Ectodermal cell (in vitro differentiated cells): ENCODE measurements at regions not wholly inside any gene's neighbourhood (a gene's known extent, or its start where the extent isn't known, plus 50 kb on each side); places are given as distances from the start of the nearest gene placed in this dataset.
A peak's percentile ranks its signal among the peaks of the same experiment; 100 is the strongest.
"Not testable (repeated sequence)": the region's sequence is repeated elsewhere in the genome, so short reads cannot be mapped to it uniquely, and the experiment has no call there.

Source experiments
- H3K27ac ChIP-seq: 2 replicates; pipeline ENCODE4 v1.7.0; 2013; ENCODE audit warnings: mild to moderate bottlenecking, low read depth, low read length; ENCODE audit not compliant: insufficient read depth, poor library complexity, severe bottlenecking
- H3K27me3 ChIP-seq: 2 replicates; pipeline ENCODE4 v1.7.0; 2013; ENCODE audit warnings: mild to moderate bottlenecking, low read length; ENCODE audit not compliant: insufficient read depth, control insufficient read depth, poor library complexity, severe bottlenecking
- H3K36me3 ChIP-seq: one replicate; pipeline ENCODE4 v1.7.0; 2013; ENCODE audit warnings: low read length; ENCODE audit not compliant: control insufficient read depth, insufficient read depth
- H3K4me1 ChIP-seq: one replicate; pipeline ENCODE4 v1.7.0; 2013; ENCODE audit warnings: low read length; ENCODE audit not compliant: control insufficient read depth, insufficient read depth
- H3K4me3 ChIP-seq: 2 replicates; pipeline ENCODE4 v1.7.0; 2013; ENCODE audit warnings: low read depth, low read length, control low read depth; ENCODE audit not compliant: insufficient read depth
- H3K9me3 ChIP-seq: 2 replicates; pipeline ENCODE4 v1.7.0; 2013; ENCODE audit warnings: mild to moderate bottlenecking, low read length, moderate library complexity; ENCODE audit not compliant: control insufficient read depth
- WGBS, 2 experiments: methylation state at CpG; one replicate each; pipeline ENCODE4 v1.1.7; 2013; ENCODE audit warnings: missing lambda C conversion rate in 2 of 2; 5-methylcytosine and 5-hydroxymethylcytosine counted together

GRCh38 chr4:9063612-9064011, 106.6 kb upstream of the FAM90A26 start:
- WGBS, 2 experiments: 93 to 100% methylated on average over 1 of the region's 5 CpGs
- not testable (repeated sequence) for H3K4me1 ChIP-seq, H3K4me3 ChIP-seq, H3K27me3 ChIP-seq, H3K36me3 ChIP-seq, H3K27ac ChIP-seq, H3K9me3 ChIP-seq

DNA sequence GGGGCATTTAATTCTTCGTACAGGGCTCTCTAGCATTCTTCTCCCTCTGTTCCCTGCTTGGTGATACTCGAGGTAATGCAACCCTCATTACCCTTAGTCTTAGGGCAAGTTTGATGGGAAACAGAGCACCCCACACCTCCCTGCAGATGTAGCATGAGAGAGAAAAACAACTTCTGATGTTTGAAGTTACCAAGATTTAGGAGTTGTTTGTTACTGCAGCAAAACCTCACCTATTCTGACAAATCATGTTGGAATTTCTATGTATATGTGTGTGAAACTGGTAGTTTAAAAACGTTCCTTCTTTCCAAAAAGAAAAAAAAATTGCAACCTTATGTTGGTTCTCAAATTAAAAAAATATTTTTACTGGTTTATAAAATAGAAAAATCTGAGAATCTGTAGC, 145.3 kb upstream of the FAM90A26 start:
- H3K9me3 ChIP-seq, H3K4me3 ChIP-seq, H3K36me3 ChIP-seq, H3K27me3 ChIP-seq, H3K4me1 ChIP-seq, H3K27ac ChIP-seq: not testable (repeated sequence)
- 60 to 64% methylated on average over 2 of the region's 3 CpGs for WGBS, 2 experiments

DNA sequence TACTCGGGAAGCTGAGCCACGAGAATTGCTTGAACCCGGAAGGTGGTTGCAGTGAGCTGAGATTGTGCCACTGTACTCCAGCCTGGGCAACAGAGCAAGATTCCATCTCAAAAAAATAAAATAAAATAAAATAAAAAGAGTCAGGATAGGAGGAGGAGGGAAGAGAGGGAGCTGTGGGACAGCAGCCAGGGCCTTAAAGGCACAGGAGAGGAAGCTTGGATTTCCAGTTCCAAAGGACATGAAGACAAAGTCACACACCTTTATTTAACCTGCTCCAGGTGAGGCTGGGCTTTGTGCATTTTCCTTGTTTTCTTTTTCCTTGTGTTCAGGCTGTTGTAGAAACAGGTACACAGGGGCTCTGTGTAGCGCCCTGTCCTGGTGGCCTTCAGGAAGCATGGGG, 138.2 kb upstream of the HMX1 start:
- not testable (repeated sequence) for H3K9me3 ChIP-seq, H3K36me3 ChIP-seq, H3K4me3 ChIP-seq, H3K27me3 ChIP-seq, H3K4me1 ChIP-seq, H3K27ac ChIP-seq
- 94 to 96% methylated on average over 4 of the region's 4 CpGs for WGBS, 2 experiments

DNA sequence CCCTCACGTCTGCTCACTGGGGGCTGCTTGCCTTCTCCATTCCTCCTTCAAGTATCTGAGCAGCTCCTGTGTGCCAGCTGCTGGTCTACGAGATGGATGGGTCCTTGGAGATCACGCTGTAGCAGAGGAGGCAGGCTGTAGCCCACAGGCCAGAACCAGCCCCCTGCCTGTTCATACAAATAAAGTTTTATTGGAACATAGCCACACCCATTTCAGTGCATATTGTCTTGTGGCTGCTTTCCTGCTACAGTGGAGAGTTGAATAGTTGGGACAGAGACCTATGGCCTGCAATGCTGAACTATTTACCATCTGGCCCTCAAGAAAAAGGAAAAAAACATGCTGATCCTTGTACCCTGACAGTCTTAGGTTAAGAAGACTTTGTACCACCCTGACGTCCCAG, 136.8 kb upstream of the HMX1 start:
- WGBS, 2 experiments: 94 to 96% methylated on average over 2 of the region's 4 CpGs
- not testable (repeated sequence) for H3K27me3 ChIP-seq, H3K27ac ChIP-seq, H3K4me1 ChIP-seq, H3K4me3 ChIP-seq, H3K36me3 ChIP-seq, H3K9me3 ChIP-seq

DNA sequence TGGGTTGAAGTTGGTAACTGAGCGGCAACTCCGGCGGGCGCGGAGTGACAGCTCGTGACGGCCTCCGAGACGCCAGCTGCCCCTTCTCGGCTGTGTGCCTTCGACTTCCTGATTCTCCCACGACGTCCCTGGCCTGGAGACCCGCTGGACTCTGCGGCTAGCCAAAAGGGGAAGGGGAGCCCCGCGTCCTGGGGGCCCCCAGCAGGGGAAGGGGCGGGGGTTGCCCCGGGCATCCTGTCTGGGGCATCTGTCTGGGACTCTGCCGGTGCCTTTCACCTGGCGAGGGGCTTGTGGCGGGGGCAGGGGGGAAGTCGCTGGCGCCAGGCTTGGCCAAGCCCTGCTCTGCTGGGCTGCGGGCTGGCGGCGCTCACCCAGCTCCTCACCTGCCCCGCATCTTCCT, 129.5 kb upstream of the HMX1 start:
- not testable (repeated sequence) for H3K4me1 ChIP-seq, H3K36me3 ChIP-seq, H3K27ac ChIP-seq, H3K9me3 ChIP-seq
- Histone ChIP-seq H3K27me3 (peaks cover 28% of the 10 kb centered on the region), H3K4me3 (peak overlapping the region; percentile 18)
- WGBS, 2 experiments: 16 to 19% methylated on average over 22 to 24 of the region's 28 CpGs

- 10 to 11% methylated on average over 52 of the region's 52 CpGs for WGBS, 2 experiments
Measured at GRCh38 chr4:9000505-9001001, 128.9 kb upstream of the HMX1 start.

DNA sequence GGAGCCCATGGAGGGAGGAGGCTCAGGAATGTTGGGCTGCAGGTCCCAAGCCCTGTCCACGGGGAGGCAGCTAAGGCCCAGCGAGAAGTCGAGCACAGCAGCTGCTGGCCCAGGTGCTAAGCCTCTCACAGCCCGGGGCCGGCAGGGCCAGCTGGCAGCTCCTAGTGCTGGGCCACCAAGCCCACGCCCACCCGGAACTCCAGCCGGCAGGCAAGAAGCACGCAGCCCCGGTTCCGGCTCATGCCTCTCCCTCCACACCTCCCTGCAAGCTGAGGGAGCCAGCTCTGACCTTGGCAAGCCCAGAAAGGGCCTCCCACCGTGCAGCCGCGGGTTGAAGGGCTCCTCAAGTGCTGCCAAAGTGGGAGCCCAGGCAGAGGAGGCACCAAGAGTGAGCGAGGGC, 121.3 kb upstream of the HMX1 start:
- not testable (repeated sequence) for H3K4me1 ChIP-seq, H3K27ac ChIP-seq, H3K27me3 ChIP-seq, H3K36me3 ChIP-seq, H3K9me3 ChIP-seq, H3K4me3 ChIP-seq
- WGBS, 2 experiments: 78 to 81% methylated on average over 15 of the region's 15 CpGs

More at GRCh38 chr4:9000505-9001001, 128.9 kb upstream of the HMX1 start:
- Histone ChIP-seq H3K27me3 (peaks cover 28% of the 10 kb centered on the region), H3K4me3 (peak overlapping the region; percentile 18)
- not testable (repeated sequence) for H3K9me3 ChIP-seq, H3K4me1 ChIP-seq, H3K36me3 ChIP-seq, H3K27ac ChIP-seq

DNA sequence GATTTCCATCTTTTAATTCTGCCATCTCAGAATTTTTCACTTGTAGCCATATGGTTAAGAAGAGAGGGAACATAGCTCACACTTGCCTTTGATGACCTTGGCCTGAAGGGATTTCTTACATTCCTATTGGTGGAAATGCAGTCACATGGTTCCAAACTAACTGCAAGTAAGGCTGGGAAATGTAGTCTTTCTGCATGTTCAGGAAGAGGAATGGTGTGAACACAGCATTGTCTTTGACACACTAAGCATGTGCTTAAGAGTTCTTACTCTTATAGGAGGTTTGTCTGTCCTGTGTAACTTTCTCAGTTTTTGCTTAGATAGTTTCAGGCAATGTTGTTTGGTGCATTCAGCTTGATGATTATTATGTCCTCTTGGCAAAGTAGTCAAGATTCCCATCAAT, 119.8 kb upstream of the HMX1 start:
- not testable (repeated sequence) for H3K4me1 ChIP-seq, H3K4me3 ChIP-seq, H3K36me3 ChIP-seq, H3K27me3 ChIP-seq, H3K27ac ChIP-seq, H3K9me3 ChIP-seq

- 93 to 96% methylated on average over 11 to 12 of the region's 18 CpGs for WGBS, 2 experiments
- H3K4me1 ChIP-seq, H3K36me3 ChIP-seq, H3K27ac ChIP-seq, H3K4me3 ChIP-seq, H3K27me3 ChIP-seq, H3K9me3 ChIP-seq: not testable (repeated sequence)
Measured at GRCh38 chr4:8990341-8990740, 118.7 kb upstream of the HMX1 start.

- WGBS, 2 experiments: 89 to 92% methylated on average over 15 of the region's 15 CpGs
Measured at GRCh38 chr4:8985786-8986185, 114.1 kb upstream of the HMX1 start.

DNA sequence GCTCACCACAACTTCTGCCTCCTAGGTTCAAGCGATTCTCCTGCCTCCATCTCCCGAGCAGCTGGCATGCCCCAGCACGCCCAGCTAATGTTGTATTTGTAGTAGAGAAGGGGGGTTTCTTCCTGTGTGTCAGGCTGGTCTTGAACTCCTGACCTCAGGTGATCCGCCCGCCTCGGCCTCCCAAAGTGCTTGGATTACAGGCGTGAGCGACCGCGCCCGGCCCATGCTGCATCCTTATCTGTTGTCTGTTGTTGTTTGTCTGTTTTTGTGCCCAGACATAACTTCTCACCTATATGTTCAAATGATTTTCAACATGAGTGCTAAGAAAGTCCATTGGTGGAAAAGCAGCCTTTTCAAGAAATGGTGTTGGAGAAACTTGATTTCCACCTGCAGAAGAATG, 113.0 kb upstream of the HMX1 start:
- H3K27me3 ChIP-seq, H3K27ac ChIP-seq, H3K4me1 ChIP-seq, H3K9me3 ChIP-seq, H3K36me3 ChIP-seq, H3K4me3 ChIP-seq: not testable (repeated sequence)
- WGBS, 2 experiments: 76 to 90% methylated on average over 11 of the region's 11 CpGs

More at GRCh38 chr4:8985786-8986185, 114.1 kb upstream of the HMX1 start:
- H3K36me3 ChIP-seq, H3K4me3 ChIP-seq, H3K4me1 ChIP-seq, H3K9me3 ChIP-seq, H3K27me3 ChIP-seq, H3K27ac ChIP-seq: not testable (repeated sequence)
